ENCODE measurements at regions not wholly inside any gene's neighbourhood (a gene's known extent, or its start where the extent isn't known, plus 50 kb on each side); places are given as distances from the start of the nearest gene placed in this dataset.

GRCh38 chr2:208915401-208915800, 508.4 kb upstream of the MAP2 start:
- TF ChIP-seq CTCF (conservative IDR thresholded peaks at IDR 0.05; ENCODE audit: low read depth, low read length): no peak
- no peak for TF ChIP-seq EZH2 (IDR thresholded peaks at IDR 0.05; ENCODE audit: borderline replicate concordance, low read depth, low read length, poor library complexity, severe bottlenecking)

Data from A673 (cell line).